Smooth muscle cell (in vitro differentiated cells): ENCODE measurements at regions not wholly inside any gene's neighbourhood (a gene's known extent, or its start where the extent isn't known, plus 50 kb on each side); places are given as distances from the start of the nearest gene placed in this dataset.

Source experiments
- DNase-seq: peaks from one replicate; lab custom pipeline; 2025; ENCODE audit not compliant: unreplicated experiment; lab: John Stamatoyannopoulos, UW
- H2AFZ ChIP-seq: fragments of 200-600 bp; sonication (generic); 2 replicates; pipeline ENCODE4 v1.6.0; 2016; ENCODE audit warnings: antibody characterized with exemption, low read depth, mild to moderate bottlenecking
- H3F3A ChIP-seq: fragments of 200-600 bp; sonication (generic); 2 replicates; pipeline ENCODE4 v1.6.0; 2017; ENCODE audit warnings: antibody characterized with exemption, low read depth
- H3K27ac ChIP-seq: fragments of 200-600 bp; sonication (generic); 2 replicates; pipeline ENCODE4 v1.5.1; 2016; ENCODE audit warnings: low read depth, mild to moderate bottlenecking
- H3K27me3 ChIP-seq: fragments of 200-600 bp; sonication (generic); 2 replicates; pipeline ENCODE4 v1.6.1; 2016; ENCODE audit warnings: low read depth, mild to moderate bottlenecking
- H3K36me3 ChIP-seq: fragments of 200-600 bp; sonication (generic); 2 replicates; pipeline ENCODE4 v1.5.1; 2016; ENCODE audit warnings: low read depth
- H3K4me1 ChIP-seq: fragments of 200-600 bp; sonication (generic); 2 replicates; pipeline ENCODE4 v1.5.1; 2016; ENCODE audit warnings: low read depth
- H3K4me2 ChIP-seq: fragments of 200-600 bp; sonication (generic); 2 replicates; pipeline ENCODE4 v1.6.0; 2016; ENCODE audit warnings: mild to moderate bottlenecking
- H3K4me3 ChIP-seq: fragments of 200-600 bp; sonication (generic); 2 replicates; pipeline ENCODE4 v1.5.1; 2016; ENCODE audit warnings: mild to moderate bottlenecking
- H3K79me2 ChIP-seq: fragments of 200-600 bp; sonication (generic); 2 replicates; pipeline ENCODE4 v1.6.0; 2016; ENCODE audit warnings: low read depth, mild to moderate bottlenecking
- H3K9ac ChIP-seq: fragments of 200-600 bp; sonication (generic); 2 replicates; pipeline ENCODE4 v1.6.0; 2016; ENCODE audit warnings: low read depth
- H3K9me3 ChIP-seq: fragments of 200-600 bp; sonication (generic); replicated peaks from 2 replicates; pipeline ENCODE4 v1.5.1; 2016; ENCODE audit warnings: low read depth
- H4K20me1 ChIP-seq: fragments of 200-600 bp; sonication (generic); 2 replicates; pipeline ENCODE4 v1.6.0; 2016; ENCODE audit warnings: low read depth
- CTCF ChIP-seq: fragments of 200-600 bp; sonication (generic); IDR thresholded peaks from 2 replicates; pipeline ENCODE4 v1.5.1; 2017; ENCODE audit warnings: borderline replicate concordance, mild to moderate bottlenecking, antibody characterized with exemption; ENCODE audit not compliant: insufficient read depth, poor library complexity, severe bottlenecking
- WGBS: methylation state at CpG from one replicate; pipeline ENCODE4 v1.1.7; 2016; ENCODE audit warnings: low lambda C conversion rate; 5-methylcytosine and 5-hydroxymethylcytosine counted together

GRCh38 chr3:59538753-59539432, 489.1 kb upstream of the CFAP20DC start:
- no peak overlapping the region for H3K4me3 ChIP-seq
- H3K4me2 ChIP-seq: no peak overlapping the region
- no peak overlapping the region for H2AFZ ChIP-seq
- no peaks in the 10 kb centered on the region for H3K36me3 ChIP-seq
- whole genome bisulfite sequencing: 92% methylated on average over 10 of the region's 10 CpGs
- H3K4me1 ChIP-seq: peaks cover 14% of the 10 kb centered on the region
- H3K27ac ChIP-seq: no peak overlapping the region
- no peaks in the 10 kb centered on the region for H3K79me2 ChIP-seq
- H4K20me1 ChIP-seq: no peaks in the 10 kb centered on the region
- TF ChIP-seq CTCF: no peak
- H3F3A ChIP-seq: no peaks in the 10 kb centered on the region
- no peaks in the 10 kb centered on the region for H3K9me3 ChIP-seq
- DNase-seq: no peak
- no peaks in the 10 kb centered on the region for H3K27me3 ChIP-seq
- no peak overlapping the region for H3K9ac ChIP-seq

GRCh38 chr3:59535791-59536221, 486.0 kb upstream of the CFAP20DC start:
- TF ChIP-seq CTCF: no peak
- no peak for DNase-seq
- H3F3A ChIP-seq: no peaks in the 10 kb centered on the region
- H4K20me1 ChIP-seq: no peaks in the 10 kb centered on the region
- H3K27ac ChIP-seq: no peak overlapping the region
- H2AFZ ChIP-seq: no peak overlapping the region
- H3K79me2 ChIP-seq: no peaks in the 10 kb centered on the region
- H3K27me3 ChIP-seq: no peaks in the 10 kb centered on the region
- H3K36me3 ChIP-seq: no peaks in the 10 kb centered on the region
- no peak overlapping the region for H3K4me3 ChIP-seq
- no peak overlapping the region for H3K4me2 ChIP-seq
- WGBS: 46% methylated on average over 1 of the region's 1 CpG
- H3K9me3 ChIP-seq: no peaks in the 10 kb centered on the region
- peaks cover 13% of the 10 kb centered on the region for H3K4me1 ChIP-seq
- H3K9ac ChIP-seq: no peak overlapping the region

- no peaks in the 10 kb centered on the region for H4K20me1 ChIP-seq
Observed at GRCh38 chr3:59531994-59532393, 482.2 kb upstream of the CFAP20DC start.

More at GRCh38 chr3:59531994-59532393, 482.2 kb upstream of the CFAP20DC start:
- no peak for DNase-seq
- Histone ChIP-seq H3K27me3 (no peaks in the 10 kb centered on the region), H3K4me3 (no peak overlapping the region), H3K79me2 (no peaks in the 10 kb centered on the region), H3K4me2 (no peak overlapping the region), H3K4me1 (peaks cover 4% of the 10 kb centered on the region), H3K9me3 (no peaks in the 10 kb centered on the region), H3K27ac (no peak overlapping the region), H3K36me3 (no peaks in the 10 kb centered on the region), H3F3A (no peaks in the 10 kb centered on the region), H2AFZ (no peak overlapping the region), H3K9ac (no peak overlapping the region)
- WGBS: 99% methylated on average over 2 of the region's 2 CpGs
- no peak for TF ChIP-seq CTCF
